GM19395 (cell line): ENCODE measurements at regions not wholly inside any gene's neighbourhood (a gene's known extent, or its start where the extent isn't known, plus 50 kb on each side); places are given as distances from the start of the nearest gene placed in this dataset.

Experiments used
- ATAC-seq: cut with Tn5 transposase; IDR thresholded peaks from one replicate; pipeline ENCODE4 v1.9.1; 2021; ENCODE audit warnings: mild to moderate bottlenecking, moderate library complexity; ENCODE audit not compliant: unreplicated experiment

DNA sequence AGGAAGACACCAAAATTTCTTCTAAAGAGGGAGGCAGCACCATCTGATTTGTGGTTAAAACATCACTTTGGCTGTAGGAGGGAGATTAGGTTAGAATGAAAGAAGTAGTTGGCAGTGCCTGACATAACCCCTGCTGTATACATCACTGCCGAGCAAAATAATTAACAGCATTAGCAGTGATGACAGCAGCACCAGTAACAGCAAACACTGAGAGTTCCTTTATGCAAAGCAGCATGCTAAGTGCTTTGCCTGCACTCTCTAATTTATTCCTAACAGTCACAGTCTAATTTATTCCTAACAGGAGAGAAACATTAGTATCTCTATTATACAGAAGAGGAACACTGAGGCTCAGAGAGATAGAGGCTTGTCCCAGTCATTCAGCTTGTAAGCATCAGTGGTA, 1469.7 kb downstream of the AACS start:
- ATAC-seq = no peak

GRCh38 chr12:126535971-126536370, 1470.7 kb downstream of the AACS start:
- ATAC-seq = no peak

DNA sequence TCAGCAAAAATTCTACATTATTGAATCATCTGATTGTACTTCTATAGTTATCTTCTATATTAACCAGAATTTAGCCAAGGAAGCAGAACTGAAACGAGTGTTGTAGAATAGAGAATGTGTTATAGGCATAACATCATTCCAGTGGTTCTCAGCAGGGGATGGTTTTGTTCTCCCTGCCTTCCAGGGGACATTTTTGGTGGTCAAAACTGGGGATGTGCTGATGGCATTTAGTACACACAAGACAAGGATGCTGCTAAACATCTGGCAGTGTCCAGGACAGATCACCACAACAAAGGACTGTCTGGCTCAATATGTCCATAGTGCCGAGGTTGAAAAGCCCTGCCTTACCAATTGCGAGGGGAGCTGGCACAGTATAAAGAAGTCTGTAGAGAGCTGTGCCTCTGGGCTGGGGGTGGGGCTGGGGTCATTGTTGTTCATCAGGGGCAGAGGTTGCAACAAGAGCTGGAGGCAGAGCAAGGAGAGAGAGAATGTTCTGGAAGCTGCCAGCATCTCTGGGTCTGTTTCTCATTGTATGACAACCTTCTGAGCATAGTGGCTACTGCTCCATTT, 1472.8 kb downstream of the AACS start:
- ATAC-seq = no peak

GRCh38 chr12:126538888-126539287, 1473.7 kb downstream of the AACS start:
- no peak for ATAC-seq

- ATAC-seq = no peak
Observed at GRCh38 chr12:126545411-126545810, 1480.2 kb downstream of the AACS start.

GRCh38 chr12:126547905-126548304, 1482.7 kb downstream of the AACS start:
- no peak for ATAC-seq

- ATAC-seq = no peak
Observed at GRCh38 chr12:126551869-126552268, 1486.6 kb downstream of the AACS start.

GRCh38 chr12:126554625-126555024, 1489.4 kb downstream of the AACS start:
- no peak for ATAC-seq

DNA sequence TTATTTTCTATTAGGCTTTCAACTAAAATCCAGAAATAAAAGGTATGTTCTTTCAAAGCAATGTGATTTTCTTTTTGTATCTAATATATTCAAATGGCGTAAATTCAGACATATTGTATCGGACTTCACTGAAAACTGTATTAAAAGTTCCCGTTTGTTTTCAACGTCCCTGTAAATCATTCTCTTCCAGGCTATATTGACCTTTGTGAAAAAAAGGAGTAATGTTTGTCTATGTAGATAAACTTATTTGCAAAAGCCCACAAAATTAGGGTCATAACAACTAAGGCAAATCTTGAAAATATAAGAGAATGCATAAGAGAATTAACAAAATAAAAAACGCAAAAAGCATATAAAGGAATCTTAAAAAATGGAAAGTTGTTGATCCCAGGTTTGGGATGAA, 1492.4 kb downstream of the AACS start:
- no peak for ATAC-seq

DNA sequence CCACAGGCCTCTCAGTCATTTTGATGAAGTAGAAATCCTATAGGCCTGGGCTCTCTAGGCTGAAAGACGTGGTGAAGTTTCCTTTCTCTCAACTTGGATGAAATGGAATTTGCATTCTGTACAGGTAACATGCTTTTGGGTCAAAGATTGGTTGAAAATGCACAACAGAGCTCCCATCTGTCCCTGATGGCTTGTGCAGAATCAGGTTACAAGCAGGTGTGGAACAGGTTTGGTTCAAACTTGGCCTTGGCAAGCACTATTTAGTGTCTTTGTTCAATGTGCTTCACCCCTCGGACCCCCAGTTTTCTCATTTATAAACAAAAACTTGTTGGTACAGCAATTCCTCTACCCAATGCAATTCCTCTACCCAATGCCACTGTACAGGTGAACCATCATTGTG, 1493.0 kb downstream of the AACS start:
- no peak for ATAC-seq

DNA sequence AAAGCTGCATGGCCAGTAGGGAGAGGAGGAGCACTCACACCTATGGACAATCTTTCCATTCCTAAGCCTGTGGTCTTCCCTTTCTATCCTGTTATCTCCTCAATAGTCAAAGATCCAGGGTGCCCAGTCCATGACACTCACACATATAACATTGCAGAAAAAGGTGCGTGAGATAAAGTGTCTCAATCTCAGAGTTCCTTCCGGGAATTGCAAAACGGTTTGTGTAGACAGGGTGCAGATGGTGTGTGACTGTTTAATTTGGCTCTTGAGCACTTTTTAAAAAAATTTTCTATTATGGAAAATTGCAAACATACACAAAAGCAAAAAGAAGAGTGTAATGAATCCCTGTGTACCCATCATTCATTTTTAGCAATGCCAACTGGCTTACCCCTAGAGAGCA, 1493.6 kb downstream of the AACS start:
- ATAC-seq = no peak

- no peak for ATAC-seq
Observed at GRCh38 chr12:126567016-126567415, 1501.8 kb downstream of the AACS start.

DNA sequence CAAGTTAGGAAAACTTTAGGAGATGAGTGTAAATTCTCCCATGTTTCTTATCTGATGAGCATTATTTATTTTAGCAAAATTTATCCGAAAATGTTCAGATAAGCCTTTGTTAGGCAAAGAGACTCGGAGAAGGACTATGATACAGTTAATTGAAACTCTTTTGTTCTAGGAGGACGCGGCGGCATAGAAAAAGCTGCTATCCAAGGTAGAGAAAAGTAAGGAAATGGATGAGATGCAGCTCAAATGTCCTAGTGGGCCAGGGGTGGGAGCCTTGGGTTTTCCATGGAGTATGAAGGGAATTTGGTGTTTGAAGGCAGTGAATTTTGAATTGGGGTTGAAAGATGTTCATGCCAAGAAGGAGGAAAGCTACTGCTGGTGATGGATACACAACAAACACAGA, 1504.5 kb downstream of the AACS start:
- ATAC-seq = no peak

DNA sequence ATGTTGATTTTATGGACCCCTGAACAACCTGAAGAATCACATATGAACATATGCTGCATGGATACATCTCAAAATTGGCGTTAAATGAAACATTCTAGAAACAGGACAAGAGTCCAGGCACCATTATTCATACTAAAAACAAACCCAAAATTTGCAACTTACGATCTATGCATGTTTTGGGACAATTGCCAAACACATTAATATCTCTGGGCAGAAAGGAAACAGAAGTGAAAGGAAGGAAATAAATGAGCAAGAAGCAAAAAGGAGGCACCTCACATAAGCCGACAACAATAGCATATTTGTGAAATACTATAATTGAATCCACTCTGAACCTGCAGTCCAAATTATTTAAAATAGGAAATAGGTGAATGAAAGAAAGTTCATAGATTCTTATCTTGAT, 1505.3 kb downstream of the AACS start:
- no peak for ATAC-seq

DNA sequence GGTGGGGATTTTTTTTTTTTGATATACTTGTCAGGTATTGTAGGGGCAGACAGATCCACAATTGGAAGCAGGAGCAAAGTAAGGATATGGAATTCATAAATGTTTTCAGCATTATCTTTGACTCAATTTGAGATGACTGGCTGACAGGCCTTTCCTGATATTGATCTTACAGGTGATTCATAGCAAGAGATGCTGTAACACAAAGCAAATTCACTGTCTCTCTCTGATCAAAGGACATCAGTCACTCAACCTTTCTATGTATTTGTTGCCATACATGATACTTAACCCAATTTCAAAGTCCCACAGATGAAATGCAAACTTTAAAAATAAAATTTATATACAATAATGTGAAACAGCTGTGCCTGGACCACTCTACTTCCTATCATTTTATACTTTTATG, 1506.9 kb downstream of the AACS start:
- no peak for ATAC-seq

- ATAC-seq = no peak
Observed at GRCh38 chr12:126581655-126582054, 1516.4 kb downstream of the AACS start.

DNA sequence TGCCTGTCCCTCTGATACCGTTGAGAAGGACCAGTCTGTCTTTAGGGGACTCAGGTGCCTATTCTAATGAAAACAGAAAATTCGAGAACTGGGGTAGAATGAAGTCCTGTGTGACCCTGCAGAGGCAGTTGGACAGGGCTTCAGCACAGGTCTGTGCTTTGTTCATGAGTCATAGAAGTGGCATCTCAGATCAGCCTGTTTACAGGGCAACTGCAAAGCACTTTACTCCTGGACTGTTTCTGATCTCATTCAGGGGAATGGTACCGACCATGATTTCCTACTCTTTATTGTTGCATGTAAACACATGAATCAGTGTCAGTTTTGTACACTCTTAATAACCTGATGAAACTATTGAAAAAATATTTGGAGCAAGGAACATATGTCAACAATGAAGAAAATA, 1517.0 kb downstream of the AACS start:
- no peak for ATAC-seq

GRCh38 chr12:126588586-126589249, 1523.5 kb downstream of the AACS start:
- no peak for ATAC-seq

- no peak for ATAC-seq
Observed at GRCh38 chr12:126591533-126591932, 1526.3 kb downstream of the AACS start.

GRCh38 chr12:126601184-126602170, 1536.2 kb downstream of the AACS start:
- ATAC-seq = no peak

- no peak for ATAC-seq
Observed at GRCh38 chr12:126602612-126603011, 1537.4 kb downstream of the AACS start.

- no peak for ATAC-seq
Observed at GRCh38 chr12:126607157-126607556, 1541.9 kb downstream of the AACS start.
